ENCODE measurements at regions not wholly inside any gene's neighbourhood (a gene's known extent, or its start where the extent isn't known, plus 50 kb on each side); places are given as distances from the start of the nearest gene placed in this dataset.

DNA sequence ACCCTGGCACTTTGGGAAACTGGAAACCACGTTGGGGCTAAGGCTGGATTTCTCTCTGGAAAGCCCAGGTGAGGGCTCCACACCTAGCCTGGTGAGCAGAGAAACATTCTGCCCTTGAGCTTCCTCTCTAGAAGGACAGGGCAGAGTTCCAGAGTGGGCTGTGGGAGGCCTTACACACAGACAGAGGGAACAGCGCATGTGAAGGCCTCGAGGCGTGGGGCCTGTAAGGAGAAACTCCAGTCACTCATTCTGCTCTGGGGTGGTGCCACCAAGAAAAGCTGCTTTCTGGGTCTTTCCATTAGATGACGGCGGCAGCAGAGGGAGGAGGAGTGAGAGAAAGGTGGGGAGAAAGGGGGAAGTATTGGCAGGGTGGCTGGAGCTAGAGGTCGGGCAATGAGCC, 183.1 kb downstream of the CHST1 start:
- H3K36me3 ChIP-seq (ENCODE audit: control insufficient read depth in 1 of 2, insufficient read depth in 2 of 2, low read length in 1 of 2): no peaks in the 10 kb centered on the region
- H3K9me3 ChIP-seq (ENCODE audit: control insufficient read depth, low read length): no peaks in the 10 kb centered on the region
- no peak overlapping the region for H3K27ac ChIP-seq (ENCODE audit: low read depth in 1 of 2, low read length in 2 of 2)
- intact Hi-C loops (cut with DNase I): no loop called here
- H3K4me3 ChIP-seq (ENCODE audit: low read length in 2 of 2): no peak overlapping the region
- WGBS, 2 donors: 79 to 82% methylated on average over 7 of the region's 7 CpGs
- ATAC-seq (ENCODE audit: low FRiP score) (no peak), DNase-seq (no peak)
- no peaks in the 10 kb centered on the region for H3K27me3 ChIP-seq (ENCODE audit: control insufficient read depth in 1 of 2, insufficient read depth in 2 of 2, low read length in 1 of 2)
- no peaks in the 10 kb centered on the region for H3K4me1 ChIP-seq (ENCODE audit: control insufficient read depth in 1 of 2, insufficient read depth in 2 of 2, low read length in 2 of 2)

DNA sequence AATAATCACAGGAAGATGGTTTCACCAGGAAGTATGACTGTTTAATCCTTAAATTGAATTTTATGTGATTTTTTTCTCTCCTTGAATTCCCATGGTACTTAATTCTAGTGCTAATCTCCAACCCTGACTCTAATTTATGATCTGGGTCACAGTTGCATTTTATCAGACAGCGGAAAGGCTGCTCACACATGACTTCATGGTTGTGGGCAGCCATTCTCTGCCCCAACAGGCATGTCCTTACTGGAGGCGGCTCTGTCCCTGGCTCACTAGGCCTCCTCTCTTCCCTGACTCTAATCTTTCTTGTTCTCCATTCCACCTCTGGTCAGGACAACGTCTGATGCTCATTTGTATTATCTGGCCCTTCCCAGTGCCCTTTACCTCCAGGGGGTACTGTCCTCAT, 184.4 kb downstream of the CHST1 start:
- WGBS, 2 donors: 86 to 89% methylated on average over 3 of the region's 3 CpGs
- intact Hi-C loops (cut with DNase I): no loop called here
- Histone ChIP-seq H3K27me3 (ENCODE audit: control insufficient read depth in 1 of 2, insufficient read depth in 2 of 2, low read length in 1 of 2) (no peaks in the 10 kb centered on the region), H3K27ac (ENCODE audit: low read depth in 1 of 2, low read length in 2 of 2) (no peak overlapping the region), H3K36me3 (ENCODE audit: control insufficient read depth in 1 of 2, insufficient read depth in 2 of 2, low read length in 1 of 2) (no peaks in the 10 kb centered on the region), H3K9me3 (ENCODE audit: control insufficient read depth, low read length) (no peaks in the 10 kb centered on the region), H3K4me3 (ENCODE audit: low read length in 2 of 2) (no peak overlapping the region), H3K4me1 (ENCODE audit: control insufficient read depth in 1 of 2, insufficient read depth in 2 of 2, low read length in 2 of 2) (no peaks in the 10 kb centered on the region)
- DNase-seq (no peak), ATAC-seq (ENCODE audit: low FRiP score) (no peak)

DNA sequence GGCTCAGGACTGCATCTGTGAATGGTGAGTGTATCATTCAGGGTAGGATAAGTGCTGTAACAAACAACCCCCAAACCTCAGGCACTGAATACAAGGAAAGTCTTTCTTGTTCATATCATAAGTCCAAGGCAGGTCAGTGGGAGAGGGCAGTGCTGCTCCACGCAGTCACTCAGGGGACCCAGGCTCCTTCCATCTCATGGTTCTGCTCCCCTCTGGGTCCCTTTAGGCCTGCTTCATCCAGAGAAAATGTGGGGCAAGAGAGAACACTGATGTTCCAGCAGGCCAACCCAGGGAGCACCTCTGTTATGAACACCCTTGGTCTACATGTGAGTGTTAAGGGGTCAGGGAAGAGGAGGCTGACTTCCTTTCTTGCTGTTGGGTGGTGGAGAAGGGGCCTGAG, 187.8 kb downstream of the CHST1 start:
- Histone ChIP-seq H3K27me3 (ENCODE audit: control insufficient read depth in 1 of 2, insufficient read depth in 2 of 2, low read length in 1 of 2) (no peaks in the 10 kb centered on the region), H3K9me3 (ENCODE audit: control insufficient read depth, low read length) (no peaks in the 10 kb centered on the region), H3K4me1 (ENCODE audit: control insufficient read depth in 1 of 2, insufficient read depth in 2 of 2, low read length in 2 of 2) (no peaks in the 10 kb centered on the region), H3K27ac (ENCODE audit: low read depth in 1 of 2, low read length in 2 of 2) (no peak overlapping the region), H3K36me3 (ENCODE audit: control insufficient read depth in 1 of 2, insufficient read depth in 2 of 2, low read length in 1 of 2) (no peaks in the 10 kb centered on the region), H3K4me3 (ENCODE audit: low read length in 2 of 2) (no peak overlapping the region)
- 96% methylated on average over 1 of the region's 1 CpG for WGBS, 2 donors
- no peak for DNase-seq
- intact Hi-C loops (cut with DNase I): loop anchor here in 1 of 2 donors (10.0 kb wide), 1 partner anchor 57 kb away; no protein-coding TSS in a partner anchor
- no peak for ATAC-seq (ENCODE audit: low FRiP score)

DNA sequence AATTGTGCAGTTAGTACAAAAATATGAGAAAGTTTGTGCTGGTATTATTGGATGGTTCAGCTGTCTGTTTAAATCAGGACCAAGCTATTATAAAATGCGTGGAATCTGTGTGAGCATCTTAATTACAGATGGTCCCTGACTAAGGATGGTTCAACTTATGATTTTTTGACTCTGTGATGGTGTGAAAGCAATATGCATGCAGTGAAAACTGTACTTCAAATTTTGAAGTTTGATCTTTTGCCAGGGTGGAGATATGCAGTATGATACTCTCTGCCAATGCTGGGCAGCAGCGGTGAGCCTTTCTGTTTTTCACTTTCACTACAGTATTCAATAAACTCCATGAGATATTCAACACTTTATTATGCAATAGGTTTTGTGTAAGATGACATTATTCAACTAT, 189.3 kb downstream of the CHST1 start:
- no peaks in the 10 kb centered on the region for H3K27me3 ChIP-seq (ENCODE audit: control insufficient read depth in 1 of 2, insufficient read depth in 2 of 2, low read length in 1 of 2)
- no peaks in the 10 kb centered on the region for H3K36me3 ChIP-seq (ENCODE audit: control insufficient read depth in 1 of 2, insufficient read depth in 2 of 2, low read length in 1 of 2)
- no peak overlapping the region for H3K27ac ChIP-seq (ENCODE audit: low read depth in 1 of 2, low read length in 2 of 2)
- H3K4me1 ChIP-seq (ENCODE audit: control insufficient read depth in 1 of 2, insufficient read depth in 2 of 2, low read length in 2 of 2): no peaks in the 10 kb centered on the region
- DNase-seq: no peak
- ATAC-seq (ENCODE audit: low FRiP score): no peak
- intact Hi-C loops (cut with DNase I): loop anchor here in 1 of 2 donors (10.0 kb wide), 1 partner anchor 59 kb away; no protein-coding TSS in a partner anchor
- H3K9me3 ChIP-seq (ENCODE audit: control insufficient read depth, low read length): no peaks in the 10 kb centered on the region
- no peak overlapping the region for H3K4me3 ChIP-seq (ENCODE audit: low read length in 2 of 2)
- WGBS, 2 donors: 85 to 88% methylated on average over 2 of the region's 2 CpGs

DNA sequence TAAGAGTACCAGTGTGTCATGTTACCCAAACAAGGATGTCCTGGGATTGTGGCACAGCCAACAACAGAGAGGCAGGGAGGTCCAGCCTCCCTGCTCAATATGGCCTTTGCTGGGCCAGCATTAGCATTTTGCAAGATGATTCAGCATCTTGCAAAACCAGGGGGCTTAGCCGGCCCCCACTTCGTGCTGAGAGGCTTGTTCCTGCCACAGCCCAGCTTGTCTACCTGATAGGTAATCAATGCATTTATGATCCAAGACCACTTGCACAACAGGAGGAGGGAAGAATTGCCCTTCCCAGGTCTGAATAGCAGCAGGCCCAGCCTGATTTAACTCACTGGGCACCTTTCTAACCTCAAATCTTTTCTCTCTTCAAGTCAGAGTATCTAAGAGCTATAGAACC, 189.0 kb upstream of the SYT13 start:
- Histone ChIP-seq H3K4me3 (ENCODE audit: low read length in 2 of 2) (no peak overlapping the region), H3K27me3 (ENCODE audit: control insufficient read depth in 1 of 2, insufficient read depth in 2 of 2, low read length in 1 of 2) (no peaks in the 10 kb centered on the region), H3K36me3 (ENCODE audit: control insufficient read depth in 1 of 2, insufficient read depth in 2 of 2, low read length in 1 of 2) (no peaks in the 10 kb centered on the region), H3K9me3 (ENCODE audit: control insufficient read depth, low read length) (no peaks in the 10 kb centered on the region), H3K27ac (ENCODE audit: low read depth in 1 of 2, low read length in 2 of 2) (no peak overlapping the region), H3K4me1 (ENCODE audit: control insufficient read depth in 1 of 2, insufficient read depth in 2 of 2, low read length in 2 of 2) (no peaks in the 10 kb centered on the region)
- ATAC-seq (ENCODE audit: low FRiP score) (no peak), DNase-seq (no peak)
- WGBS, 2 donors: 84 to 85% methylated on average over 2 of the region's 2 CpGs
- intact Hi-C loops (cut with DNase I): loop anchor here in 1 of 2 donors (10.0 kb wide), 1 partner anchor 60 kb away; no protein-coding TSS in a partner anchor

DNA sequence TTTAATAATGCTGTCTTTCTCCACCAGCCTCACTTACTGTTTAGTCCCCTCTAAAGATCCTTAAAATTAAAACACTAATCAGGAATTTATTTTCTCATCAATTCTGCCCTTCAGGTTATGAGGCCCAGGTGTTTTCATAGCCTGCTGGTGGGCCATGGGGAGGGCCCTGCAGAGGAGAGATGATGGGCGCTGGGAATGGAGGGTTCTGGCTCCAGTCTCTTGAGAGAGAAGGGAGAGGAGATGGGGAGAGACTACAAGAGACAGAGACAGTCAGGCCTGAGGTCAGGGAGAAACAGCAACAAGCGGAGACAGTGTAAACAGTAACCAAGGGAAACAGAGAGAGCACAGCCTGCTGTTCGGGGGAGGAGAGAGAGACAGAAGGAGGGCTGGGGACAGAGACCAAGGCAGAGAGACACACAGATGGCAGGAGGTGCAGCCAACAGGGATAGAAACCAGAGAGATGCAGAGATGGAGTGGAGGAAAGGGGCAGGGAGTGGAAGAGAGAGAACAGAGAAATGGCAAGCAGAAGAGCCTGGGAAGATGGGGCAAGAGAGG, 187.3 kb upstream of the SYT13 start:
- ATAC-seq (ENCODE audit: low FRiP score): no peak
- H3K36me3 ChIP-seq (ENCODE audit: control insufficient read depth in 1 of 2, insufficient read depth in 2 of 2, low read length in 1 of 2): no peaks in the 10 kb centered on the region
- H3K27ac ChIP-seq (ENCODE audit: low read depth in 1 of 2, low read length in 2 of 2): no peak overlapping the region
- 88 to 98% methylated on average over 3 of the region's 3 CpGs for WGBS, 2 donors
- no peaks in the 10 kb centered on the region for H3K9me3 ChIP-seq (ENCODE audit: control insufficient read depth, low read length)
- no peaks in the 10 kb centered on the region for H3K4me1 ChIP-seq (ENCODE audit: control insufficient read depth in 1 of 2, insufficient read depth in 2 of 2, low read length in 2 of 2)
- H3K4me3 ChIP-seq (ENCODE audit: low read length in 2 of 2): no peak overlapping the region
- no peak for DNase-seq
- H3K27me3 ChIP-seq (ENCODE audit: control insufficient read depth in 1 of 2, insufficient read depth in 2 of 2, low read length in 1 of 2): no peaks in the 10 kb centered on the region
- intact Hi-C loops (cut with DNase I): loop anchor here in 1 of 2 donors (10.0 kb wide), 1 partner anchor 61 kb away; no protein-coding TSS in a partner anchor

DNA sequence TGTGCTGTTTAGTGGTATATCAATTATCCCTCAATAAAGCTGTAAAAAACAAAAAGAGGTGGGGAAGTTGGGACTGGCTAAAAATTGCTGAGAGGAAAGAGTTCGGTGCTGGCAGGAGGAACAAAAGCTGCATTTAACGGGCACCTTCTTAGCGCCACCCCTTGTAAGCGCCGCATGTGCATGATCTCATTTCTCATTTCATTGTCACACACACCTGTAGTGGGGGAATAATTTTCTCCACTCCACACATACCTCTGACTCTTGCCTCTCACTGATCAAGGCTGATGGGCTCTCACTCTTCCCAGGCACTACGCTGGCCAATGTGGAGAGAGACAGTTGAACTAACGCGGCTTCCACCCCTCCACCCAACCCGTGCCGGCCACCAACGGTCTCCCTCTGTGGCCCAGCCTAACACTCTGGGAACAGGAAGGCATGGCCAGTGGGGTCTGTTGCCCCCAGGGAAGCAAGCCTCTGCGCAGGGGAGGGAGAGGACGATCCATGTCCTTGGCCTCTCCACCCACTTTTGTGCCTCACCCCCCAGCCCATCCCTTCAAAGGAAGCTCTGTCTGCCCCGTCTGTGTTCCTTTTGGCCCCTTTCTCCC, 186.7 kb upstream of the SYT13 start:
- Histone ChIP-seq H3K27me3 (ENCODE audit: control insufficient read depth in 1 of 2, insufficient read depth in 2 of 2, low read length in 1 of 2) (no peaks in the 10 kb centered on the region), H3K36me3 (ENCODE audit: control insufficient read depth in 1 of 2, insufficient read depth in 2 of 2, low read length in 1 of 2) (no peaks in the 10 kb centered on the region), H3K9me3 (ENCODE audit: control insufficient read depth, low read length) (no peaks in the 10 kb centered on the region), H3K4me3 (ENCODE audit: low read length in 2 of 2) (no peak overlapping the region), H3K4me1 (ENCODE audit: control insufficient read depth in 1 of 2, insufficient read depth in 2 of 2, low read length in 2 of 2) (no peaks in the 10 kb centered on the region), H3K27ac (ENCODE audit: low read depth in 1 of 2, low read length in 2 of 2) (no peak overlapping the region)
- DNase-seq (no peak), ATAC-seq (ENCODE audit: low FRiP score) (no peak)
- intact Hi-C loops (cut with DNase I): loop anchor here in 1 of 2 donors (10.0 kb wide), 1 partner anchor 62 kb away; no protein-coding TSS in a partner anchor
- WGBS, 2 donors: 82% methylated on average over 14 of the region's 14 CpGs

DNA sequence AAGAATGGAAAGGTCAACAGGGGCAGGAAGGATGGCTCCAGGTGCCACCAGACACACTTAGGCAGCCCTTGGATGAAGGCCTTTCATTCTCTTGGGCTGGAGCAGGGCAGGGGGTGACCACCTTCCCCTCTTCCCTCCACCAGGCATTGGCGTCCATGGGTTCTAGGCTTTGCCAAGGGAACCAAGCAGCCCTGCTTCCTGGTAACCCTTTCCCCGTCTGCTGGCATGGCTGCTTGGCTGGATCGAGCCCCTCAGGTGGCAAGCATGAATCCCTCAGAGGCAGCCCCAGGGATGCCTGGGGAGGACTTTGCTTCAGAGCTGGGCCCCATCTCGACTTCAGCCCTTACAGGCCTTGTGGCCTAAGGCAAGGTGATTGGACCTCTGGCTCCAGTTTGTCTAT, 185.1 kb upstream of the SYT13 start:
- no peaks in the 10 kb centered on the region for H3K9me3 ChIP-seq (ENCODE audit: control insufficient read depth, low read length)

DNA sequence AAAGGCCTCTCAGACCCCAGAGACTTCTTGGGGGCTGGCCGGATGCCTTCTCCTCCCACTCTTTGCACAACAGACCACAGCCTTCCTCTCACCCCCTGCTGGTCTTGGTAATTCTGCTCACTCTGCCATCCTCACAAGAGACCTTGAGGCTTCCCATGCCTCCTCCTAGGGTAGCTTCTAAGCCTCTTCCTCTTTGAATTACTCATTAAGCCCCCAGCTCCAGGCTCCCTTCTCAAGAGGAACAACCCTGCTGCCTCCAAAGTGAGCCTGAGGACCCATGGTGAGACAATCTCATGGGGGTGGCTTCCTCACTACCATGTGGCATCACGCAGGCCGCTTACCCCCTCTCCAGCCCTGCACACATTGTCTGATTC, 184.6 kb upstream of the SYT13 start:
- H3K27me3 ChIP-seq (ENCODE audit: control insufficient read depth in 1 of 2, insufficient read depth in 2 of 2, low read length in 1 of 2): no peaks in the 10 kb centered on the region
- WGBS, 2 donors: 84 to 100% methylated on average over 3 of the region's 3 CpGs
- no peaks in the 10 kb centered on the region for H3K9me3 ChIP-seq (ENCODE audit: control insufficient read depth, low read length)
- intact Hi-C loops (cut with DNase I): loop anchor here in 1 of 2 donors (10.0 kb wide), 1 partner anchor 64 kb away; no protein-coding TSS in a partner anchor
- ATAC-seq (ENCODE audit: low FRiP score) (no peak), DNase-seq (no peak)
- no peak overlapping the region for H3K27ac ChIP-seq (ENCODE audit: low read depth in 1 of 2, low read length in 2 of 2)
- H3K4me3 ChIP-seq (ENCODE audit: low read length in 2 of 2): no peak overlapping the region
- no peaks in the 10 kb centered on the region for H3K36me3 ChIP-seq (ENCODE audit: control insufficient read depth in 1 of 2, insufficient read depth in 2 of 2, low read length in 1 of 2)
- H3K4me1 ChIP-seq (ENCODE audit: control insufficient read depth in 1 of 2, insufficient read depth in 2 of 2, low read length in 2 of 2): no peaks in the 10 kb centered on the region

More for the DNA sequence above, 185.1 kb upstream of the SYT13 start:
- WGBS, 2 donors: 97 to 99% methylated on average over 4 of the region's 4 CpGs
- Histone ChIP-seq H3K27me3 (ENCODE audit: control insufficient read depth in 1 of 2, insufficient read depth in 2 of 2, low read length in 1 of 2) (no peaks in the 10 kb centered on the region), H3K27ac (ENCODE audit: low read depth in 1 of 2, low read length in 2 of 2) (no peak overlapping the region), H3K4me1 (ENCODE audit: control insufficient read depth in 1 of 2, insufficient read depth in 2 of 2, low read length in 2 of 2) (no peaks in the 10 kb centered on the region), H3K36me3 (ENCODE audit: control insufficient read depth in 1 of 2, insufficient read depth in 2 of 2, low read length in 1 of 2) (no peaks in the 10 kb centered on the region), H3K4me3 (ENCODE audit: low read length in 2 of 2) (no peak overlapping the region)
- intact Hi-C loops (cut with DNase I): loop anchor here in 1 of 2 donors (10.0 kb wide), 1 partner anchor 64 kb away; no protein-coding TSS in a partner anchor
- DNase-seq (no peak), ATAC-seq (ENCODE audit: low FRiP score) (no peak)

Data from aorta (tissue), 5 donors.